ENCODE measurements at regions not wholly inside any gene's neighbourhood (a gene's known extent, or its start where the extent isn't known, plus 50 kb on each side); places are given as distances from the start of the nearest gene placed in this dataset.

DNA sequence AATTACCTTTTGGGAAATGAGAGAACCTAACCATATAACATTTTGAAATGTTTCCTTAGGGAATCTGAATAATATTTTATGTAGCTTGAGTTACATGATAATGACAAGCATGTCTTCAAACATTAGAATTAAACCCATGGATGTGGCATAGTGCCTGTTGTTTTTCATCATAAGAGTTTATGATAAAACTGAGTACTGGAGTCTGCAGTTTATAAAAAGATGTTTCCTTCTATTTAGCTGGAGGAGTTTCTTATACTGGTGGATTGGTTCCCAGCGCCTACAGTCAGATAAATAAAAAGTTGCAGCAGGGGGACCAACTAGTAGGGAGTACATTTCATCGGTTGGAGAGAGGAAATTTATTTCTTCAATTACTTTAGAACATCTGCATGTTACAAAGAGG is 70.1 kb upstream of the PCDH18 start:
- TF ChIP-seq ZNF621 (tag by site-specific recombination; IDR thresholded peaks at IDR 0.05) (no peak), ZNF174 (tag by site-specific recombination; IDR thresholded peaks at IDR 0.05) (no peak), ZNF555 (tag by site-specific recombination; conservative IDR thresholded peaks at IDR 0.05) (no peak), RBAK (tag by site-specific recombination; IDR thresholded peaks at IDR 0.05) (no peak), SP3 (tag by site-specific recombination; IDR thresholded peaks at IDR 0.05) (no peak), ZNF114 (tag by site-specific recombination; IDR thresholded peaks at IDR 0.05) (no peak), ZNF184 (tag by site-specific recombination; IDR thresholded peaks at IDR 0.05) (no peak), ZSCAN16 (tag by site-specific recombination; IDR thresholded peaks at IDR 0.05) (no peak)
- TF ChIP-seq, protein P1, sequence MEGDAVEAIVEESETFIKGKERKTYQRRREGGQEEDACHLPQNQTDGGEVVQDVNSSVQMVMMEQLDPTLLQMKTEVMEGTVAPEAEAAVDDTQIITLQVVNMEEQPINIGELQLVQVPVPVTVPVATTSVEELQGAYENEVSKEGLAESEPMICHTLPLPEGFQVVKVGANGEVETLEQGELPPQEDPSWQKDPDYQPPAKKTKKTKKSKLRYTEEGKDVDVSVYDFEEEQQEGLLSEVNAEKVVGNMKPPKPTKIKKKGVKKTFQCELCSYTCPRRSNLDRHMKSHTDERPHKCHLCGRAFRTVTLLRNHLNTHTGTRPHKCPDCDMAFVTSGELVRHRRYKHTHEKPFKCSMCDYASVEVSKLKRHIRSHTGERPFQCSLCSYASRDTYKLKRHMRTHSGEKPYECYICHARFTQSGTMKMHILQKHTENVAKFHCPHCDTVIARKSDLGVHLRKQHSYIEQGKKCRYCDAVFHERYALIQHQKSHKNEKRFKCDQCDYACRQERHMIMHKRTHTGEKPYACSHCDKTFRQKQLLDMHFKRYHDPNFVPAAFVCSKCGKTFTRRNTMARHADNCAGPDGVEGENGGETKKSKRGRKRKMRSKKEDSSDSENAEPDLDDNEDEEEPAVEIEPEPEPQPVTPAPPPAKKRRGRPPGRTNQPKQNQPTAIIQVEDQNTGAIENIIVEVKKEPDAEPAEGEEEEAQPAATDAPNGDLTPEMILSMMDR (tag by site-specific recombination; IDR thresholded peaks at IDR 0.05), result no peak
- TF ChIP-seq, protein P2, sequence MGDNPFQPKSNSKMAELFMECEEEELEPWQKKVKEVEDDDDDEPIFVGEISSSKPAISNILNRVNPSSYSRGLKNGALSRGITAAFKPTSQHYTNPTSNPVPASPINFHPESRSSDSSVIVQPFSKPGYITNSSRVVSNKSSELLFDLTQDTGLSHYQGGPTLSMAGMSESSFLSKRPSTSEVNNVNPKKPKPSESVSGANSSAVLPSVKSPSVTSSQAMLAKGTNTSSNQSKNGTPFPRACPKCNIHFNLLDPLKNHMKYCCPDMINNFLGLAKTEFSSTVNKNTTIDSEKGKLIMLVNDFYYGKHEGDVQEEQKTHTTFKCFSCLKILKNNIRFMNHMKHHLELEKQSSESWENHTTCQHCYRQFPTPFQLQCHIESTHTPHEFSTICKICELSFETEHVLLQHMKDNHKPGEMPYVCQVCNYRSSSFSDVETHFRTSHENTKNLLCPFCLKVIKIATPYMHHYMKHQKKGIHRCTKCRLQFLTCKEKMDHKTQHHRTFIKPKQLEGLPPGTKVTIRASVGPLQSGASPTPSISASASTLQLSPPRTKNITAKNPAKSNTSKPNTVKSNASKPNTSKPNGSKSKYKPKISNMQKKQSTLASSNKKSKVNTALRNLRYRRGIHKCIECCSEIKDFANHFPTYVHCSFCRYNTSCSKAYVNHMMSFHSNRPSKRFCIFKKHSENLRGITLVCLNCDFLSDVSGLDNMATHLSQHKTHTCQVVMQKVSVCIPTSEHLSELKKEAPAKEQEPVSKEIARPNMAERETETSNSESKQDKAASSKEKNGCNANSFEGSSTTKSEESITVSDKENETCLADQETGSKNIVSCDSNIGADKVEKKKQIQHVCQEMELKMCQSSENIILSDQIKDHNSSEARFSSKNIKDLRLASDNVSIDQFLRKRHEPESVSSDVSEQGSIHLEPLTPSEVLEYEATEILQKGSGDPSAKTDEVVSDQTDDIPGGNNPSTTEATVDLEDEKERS (tag by site-specific recombination; IDR thresholded peaks at IDR 0.05), result no peak

All from HEK293 (cell line).